A549 (cell line): ENCODE measurements at regions not wholly inside any gene's neighbourhood (a gene's known extent, or its start where the extent isn't known, plus 50 kb on each side); places are given as distances from the start of the nearest gene placed in this dataset.

Experiments
- ATAC-seq, 2 experiments: fragments of 200-7000 bp in 1 of 2; fragments of >200 bp in 1 of 2; cut with Nextera tagmentation in 1 of 2; cut with Tn5 transposase in 1 of 2; 3 replicates each; pipeline versions ENCODE4 v1.8.0 to v1.9.1; 2018 to 2020; ENCODE audit warnings: mild to moderate bottlenecking in 1 of 2, moderate library complexity in 1 of 2
- CTCF ChIA-PET: fragments of 300-600 bp; sonication (Branson Sonifier 250); formaldehyde crosslinking; extraction: SDS; loops from one replicate; lab custom pipeline; 2021; ENCODE audit warnings: antibody characterized with exemption, inconsistent platforms; lab: Yijun Ruan, JAX
- POLR2A ChIA-PET: fragments of 350-600 bp; formaldehyde crosslinking; extraction: SDS; loops from one replicate; lab custom pipeline; 2021; ENCODE audit warnings: antibody characterized with exemption, inconsistent platforms; lab: Yijun Ruan, JAX
- DNase-seq, 2 experiments: peaks; one replicate each; pipeline versions ENCODE4 v3.0.0 to v3.0.0-alpha.2; 2011 to 2016; ENCODE audit warnings: low read depth in 1 of 2, low spot score in 1 of 2
- FAIRE-seq: peaks from 2 replicates; lab custom pipeline; 2011; peaks lifted over from hg19 to GRCh38; lab: Jason Lieb, UNC
- H3K27ac ChIP-seq, 2 experiments: fragments of >200 bp; sonication (Bioruptor Twin); formaldehyde crosslinking; 3 replicates each; pipeline ENCODE4 v1.5.1; 2016 to 2017
- H3K4me1 ChIP-seq: fragments of >200 bp; sonication (Bioruptor Twin); formaldehyde crosslinking; 3 replicates; pipeline ENCODE4 v1.6.1; 2016
- H3K4me2 ChIP-seq: fragments of >200 bp; sonication (Bioruptor Twin); formaldehyde crosslinking; 3 replicates; pipeline ENCODE4 v1.6.1; 2016
- H3K4me3 ChIP-seq: fragments of >200 bp; sonication (Bioruptor Twin); formaldehyde crosslinking; 3 replicates; pipeline ENCODE4 v1.5.1; 2016
- H3K9me3 ChIP-seq: fragments of >200 bp; sonication (Bioruptor Twin); formaldehyde crosslinking; 3 replicates; pipeline ENCODE4 v1.6.1; 2016
- BCL3 ChIP-seq: fragments of >200 bp; sonication (Bioruptor Twin); formaldehyde crosslinking; IDR thresholded peaks from 3 replicates; pipeline ENCODE4 v1.6.1; 2016
- BHLHE40 ChIP-seq: IDR thresholded peaks from 2 replicates; pipeline ENCODE4 v1.6.1; 2012; ENCODE audit warnings: low read depth, low read length, inconsistent platforms
- CBX2 ChIP-seq: fragments of 200-600 bp; sonication (generic); IDR thresholded peaks from 2 replicates; pipeline ENCODE4 v1.6.1; 2016; ENCODE audit warnings: low read depth, mild to moderate bottlenecking, borderline replicate concordance
- CHD2 ChIP-seq: fragments of 150-350 bp; IDR thresholded peaks from 2 replicates; pipeline ENCODE4 v1.6.1; 2014; ENCODE audit warnings: low read length; ENCODE audit not compliant: partially characterized antibody
- CHD4 ChIP-seq: fragments of 200-600 bp; sonication (generic); IDR thresholded peaks from 2 replicates; pipeline ENCODE4 v1.6.1; 2016; ENCODE audit warnings: antibody characterized with exemption, mild to moderate bottlenecking, borderline replicate concordance
- EHMT2 ChIP-seq: fragments of 200-600 bp; sonication (generic); IDR thresholded peaks from 2 replicates; pipeline ENCODE4 v1.6.1; 2016; ENCODE audit warnings: antibody characterized with exemption, low read depth, mild to moderate bottlenecking, moderate library complexity
- ESRRA ChIP-seq: fragments of 150-350 bp; IDR thresholded peaks from 2 replicates; pipeline ENCODE4 v1.6.1; 2014; ENCODE audit warnings: mild to moderate bottlenecking, low read length, borderline replicate concordance
- FOSL2 ChIP-seq, 2 experiments: fragments of 450-650 bp in 1 of 2; fragments of >200 bp in 1 of 2; sonication (Bioruptor Twin) in 1 of 2; formaldehyde crosslinking; IDR thresholded peaks; 2 replicates each; pipeline versions ENCODE4 v1.5.0 to v1.6.1; 2016 to 2020; ENCODE audit warnings: mild to moderate bottlenecking in 1 of 2, moderate library complexity in 1 of 2
- FOXS1 ChIP-seq: fragments of 250-450 bp; sonication (Bioruptor Pico); IDR thresholded peaks from 2 replicates; pipeline ENCODE4 v1.5.0; 2020; ENCODE audit warnings: mild to moderate bottlenecking, moderate library complexity
- HOXB13 ChIP-seq: fragments of 250-450 bp; sonication (Bioruptor Pico); IDR thresholded peaks from 2 replicates; pipeline ENCODE4 v1.5.0; 2020; ENCODE audit warnings: low read depth, mild to moderate bottlenecking, moderate library complexity
- HOXB5 ChIP-seq: fragments of 250-450 bp; sonication (Bioruptor Pico); IDR thresholded peaks from 2 replicates; pipeline ENCODE4 v1.5.0; 2020; ENCODE audit warnings: mild to moderate bottlenecking, moderate library complexity
- JUN ChIP-seq, 2 experiments: fragments of >200 bp; sonication (Bioruptor Twin); formaldehyde crosslinking; IDR thresholded peaks; 2 replicates in 1 of 2; 3 replicates in 1 of 2; pipeline ENCODE4 v1.6.1; 2016 to 2017
- JUNB ChIP-seq: fragments of >200 bp; sonication (Bioruptor Twin); formaldehyde crosslinking; IDR thresholded peaks from 2 replicates; pipeline ENCODE4 v1.6.1; 2016
- KDM1A ChIP-seq: fragments of 200-600 bp; sonication (generic); IDR thresholded peaks from 2 replicates; pipeline ENCODE4 v1.6.1; 2016; ENCODE audit warnings: low read depth, mild to moderate bottlenecking
- MAFK ChIP-seq: fragments of 450-650 bp; IDR thresholded peaks from 2 replicates; pipeline ENCODE4 v1.6.1; 2014; ENCODE audit not compliant: partially characterized antibody
- NR3C1 ChIP-seq: fragments of >200 bp; sonication (Bioruptor Twin); formaldehyde crosslinking; IDR thresholded peaks from 3 replicates; pipeline ENCODE4 v1.6.1; 2017
- POLR2AphosphoS2 ChIP-seq: conservative IDR thresholded peaks from 2 replicates; pipeline ENCODE4 v1.6.1; 2012; ENCODE audit warnings: low read length, improper control_type of control experiment, inconsistent platforms
- RAD21 ChIP-seq, 2 experiments: fragments of >200 bp in 1 of 2; sonication (Bioruptor Twin) in 1 of 2; formaldehyde crosslinking in 1 of 2; IDR thresholded peaks in 1 of 2; conservative IDR thresholded peaks in 1 of 2; 2 replicates in 1 of 2; 3 replicates in 1 of 2; pipeline ENCODE4 v1.6.1; 2012 to 2018; ENCODE audit warnings: inconsistent platforms in 1 of 2
- RNF2 ChIP-seq: fragments of 200-600 bp; sonication (generic); IDR thresholded peaks from 2 replicates; pipeline ENCODE4 v1.6.1; 2016; ENCODE audit warnings: low read depth, mild to moderate bottlenecking, antibody characterized with exemption, moderate library complexity, borderline replicate concordance
- SREBF2 ChIP-seq: fragments of 450-650 bp; IDR thresholded peaks from 2 replicates; pipeline ENCODE4 v1.6.1; 2014; ENCODE audit warnings: mild to moderate bottlenecking, moderate library complexity
- TFCP2L1 ChIP-seq: fragments of 250-450 bp; sonication (Bioruptor Pico); IDR thresholded peaks from 2 replicates; pipeline ENCODE4 v1.5.0; 2021; ENCODE audit warnings: mild to moderate bottlenecking
- TP53 ChIP-seq: fragments of 250-450 bp; sonication (Bioruptor Pico); IDR thresholded peaks from 2 replicates; pipeline ENCODE4 v1.5.0; 2021; ENCODE audit warnings: mild to moderate bottlenecking, moderate library complexity
- USF2 ChIP-seq: fragments of 450-650 bp; IDR thresholded peaks from 2 replicates; pipeline ENCODE4 v1.6.1; 2014; ENCODE audit warnings: antibody characterized with exemption
- ZC3H11A ChIP-seq: fragments of 450-650 bp; IDR thresholded peaks from 2 replicates; pipeline ENCODE4 v1.6.1; 2014; ENCODE audit warnings: antibody characterized with exemption, mild to moderate bottlenecking
- WGBS: methylation state at CpG from one replicate; pipeline ENCODE4 v1.1.6; 2017; ENCODE audit errors: missing lambda C conversion rate; 5-methylcytosine and 5-hydroxymethylcytosine counted together
- TF ChIP-seq, protein P1 (sequence below): fragments of >200 bp; sonication (Bioruptor Twin); formaldehyde crosslinking; IDR thresholded peaks from 3 replicates; pipeline ENCODE4 v1.5.1; 2016

GRCh38 chr5:159435855-159436254, 105.6 kb upstream of the IL12B start:
- ChIA-PET CTCF (interaction anchor here (0.8 to 2.7 kb wide), 3 partner anchors 8 to 119 kb away, joined by 3 to 15 read pairs (median 3); no protein-coding TSS in a partner anchor), POLR2A (no interaction called here)
- H3K4me1 ChIP-seq: no peaks in the 10 kb centered on the region
- no peak overlapping the region for H3K27ac ChIP-seq
- no peaks in the 10 kb centered on the region for H3K9me3 ChIP-seq
- ATAC-seq (no peak), FAIRE-seq (no peak), DNase-seq (no peak)
- H3K4me2 ChIP-seq: no peak overlapping the region
- TF ChIP-seq CHD4 (no peak), TP53 (CRISPR knock-in tag) (no peak), EHMT2 (no peak), JUN (IDR thresholded peaks at IDR 0.05) (no peak), FOSL2 (IDR thresholded peaks at IDR 0.05) (no peak), FOSL2 (CRISPR knock-in tag; IDR thresholded peaks at IDR 0.05) (no peak), RNF2 (no peak), MAFK (no peak), RAD21 (conservative IDR thresholded peaks at IDR 0.05 in 1 of 2, IDR thresholded peaks at IDR 0.05 in 1 of 2) (no peak), ESRRA (no peak), KDM1A (no peak), HOXB5 (CRISPR knock-in tag) (no peak), USF2 (no peak), BCL3 (no peak), POLR2AphosphoS2 (no peak)
- H3K4me3 ChIP-seq: no peak overlapping the region
- WGBS: 46% methylated on average over 2 of the region's 2 CpGs

GRCh38 chr5:159438092-159438491, 107.8 kb upstream of the IL12B start:
- CTCF ChIA-PET: interaction anchor here (1.2 kb wide), 1 partner anchor 14 kb away, joined by 4 read pairs; no protein-coding TSS in a partner anchor

More at GRCh38 chr5:159438092-159438491, 107.8 kb upstream of the IL12B start:
- no peak for DNase-seq
- FAIRE-seq: no peak
- no peak overlapping the region for H3K4me3 ChIP-seq
- no peaks in the 10 kb centered on the region for H3K9me3 ChIP-seq
- 0 out of 3 replicates have a peak, but pooled peaks cover 4% of the 10 kb centered on the region for H3K4me1 ChIP-seq
- POLR2A ChIA-PET: no interaction called here
- ATAC-seq: no peak
- TF ChIP-seq MAFK (no peak), TFCP2L1 (CRISPR knock-in tag) (no peak), NR3C1 (no peak), JUN (IDR thresholded peaks at IDR 0.05) (no peak), HOXB13 (CRISPR knock-in tag) (no peak), BHLHE40 (no peak), TP53 (CRISPR knock-in tag) (no peak), BCL3 (no peak), JUNB (no peak), ZC3H11A (no peak), CHD2 (no peak), SREBF2 (no peak), CBX2 (no peak), FOXS1 (no peak)
- TF ChIP-seq, protein P1, sequence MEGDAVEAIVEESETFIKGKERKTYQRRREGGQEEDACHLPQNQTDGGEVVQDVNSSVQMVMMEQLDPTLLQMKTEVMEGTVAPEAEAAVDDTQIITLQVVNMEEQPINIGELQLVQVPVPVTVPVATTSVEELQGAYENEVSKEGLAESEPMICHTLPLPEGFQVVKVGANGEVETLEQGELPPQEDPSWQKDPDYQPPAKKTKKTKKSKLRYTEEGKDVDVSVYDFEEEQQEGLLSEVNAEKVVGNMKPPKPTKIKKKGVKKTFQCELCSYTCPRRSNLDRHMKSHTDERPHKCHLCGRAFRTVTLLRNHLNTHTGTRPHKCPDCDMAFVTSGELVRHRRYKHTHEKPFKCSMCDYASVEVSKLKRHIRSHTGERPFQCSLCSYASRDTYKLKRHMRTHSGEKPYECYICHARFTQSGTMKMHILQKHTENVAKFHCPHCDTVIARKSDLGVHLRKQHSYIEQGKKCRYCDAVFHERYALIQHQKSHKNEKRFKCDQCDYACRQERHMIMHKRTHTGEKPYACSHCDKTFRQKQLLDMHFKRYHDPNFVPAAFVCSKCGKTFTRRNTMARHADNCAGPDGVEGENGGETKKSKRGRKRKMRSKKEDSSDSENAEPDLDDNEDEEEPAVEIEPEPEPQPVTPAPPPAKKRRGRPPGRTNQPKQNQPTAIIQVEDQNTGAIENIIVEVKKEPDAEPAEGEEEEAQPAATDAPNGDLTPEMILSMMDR: no peak
- 43% methylated on average over 4 of the region's 4 CpGs for WGBS
- H3K4me2 ChIP-seq: no peak overlapping the region
- H3K27ac ChIP-seq: no peak overlapping the region
